ENCODE measurements at regions not wholly inside any gene's neighbourhood (a gene's known extent, or its start where the extent isn't known, plus 50 kb on each side); places are given as distances from the start of the nearest gene placed in this dataset.
"Not testable (repeated sequence)": the region's sequence is repeated elsewhere in the genome, so short reads cannot be mapped to it uniquely, and the experiment has no call there.

DNA sequence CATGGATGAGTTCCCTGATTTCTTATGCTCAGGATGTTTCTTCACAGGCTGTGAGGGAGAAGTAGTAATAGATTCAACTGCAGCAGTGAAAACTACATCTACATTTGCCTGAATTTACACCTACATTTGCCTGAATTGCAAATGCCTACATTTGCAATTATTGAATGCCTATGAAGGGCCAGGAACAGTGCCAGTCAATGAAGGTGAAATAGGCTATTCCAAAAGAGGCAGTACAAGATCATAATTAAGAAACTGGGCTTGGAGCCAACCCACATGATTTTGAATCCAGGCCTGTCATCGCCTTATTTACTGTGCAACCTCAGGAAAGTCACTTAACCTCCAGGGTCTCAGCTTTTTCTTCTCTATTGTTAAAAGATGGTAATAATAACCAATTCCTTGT, 1353.3 kb downstream of the FAM181B start:
- DNase-seq, result no peak

DNA sequence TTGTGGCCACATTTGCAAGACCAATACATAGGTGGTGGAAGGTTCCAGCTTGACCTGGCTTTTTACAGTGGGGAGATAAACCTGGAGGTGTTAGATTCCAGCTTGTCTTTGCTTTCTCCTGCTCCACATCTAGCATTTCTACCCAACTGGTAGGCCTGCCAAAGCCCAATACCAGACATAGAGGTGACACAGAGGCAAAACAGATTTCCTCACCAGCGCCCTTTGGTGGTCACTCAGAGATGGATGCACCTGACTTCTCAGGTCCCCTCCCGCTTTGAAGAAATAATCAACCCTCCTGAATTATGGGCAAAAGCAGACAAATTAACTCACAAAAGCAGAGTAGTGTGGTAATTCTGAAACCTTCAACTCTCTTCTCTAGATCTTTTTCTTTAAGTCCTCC, 1356.2 kb downstream of the FAM181B start:
- no peak for DNase-seq

GRCh38 chr11:81373986-81374385, 1359.7 kb downstream of the FAM181B start:
- no peak for DNase-seq

DNA sequence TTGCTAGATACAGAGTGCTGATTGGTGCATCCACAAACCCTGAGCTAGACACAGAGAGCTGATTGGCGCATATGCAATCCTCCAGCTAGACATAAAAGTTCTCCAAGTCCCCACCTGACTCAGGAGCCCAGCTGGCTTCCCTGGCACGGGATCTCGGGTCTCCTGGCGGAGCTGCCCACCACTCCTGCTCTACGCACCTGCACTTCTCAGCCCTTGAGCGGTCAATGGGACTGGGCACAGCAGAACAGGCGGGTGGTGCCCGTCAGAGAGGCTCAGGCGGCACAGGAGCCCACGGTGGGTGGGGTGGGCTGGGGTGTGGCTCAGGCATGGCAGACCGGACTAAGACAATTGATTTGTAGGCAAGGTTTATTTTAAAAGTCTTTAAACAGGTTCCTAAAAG, 1365.5 kb downstream of the FAM181B start:
- no peak for DNase-seq

GRCh38 chr11:81365496-81365895, 1368.2 kb downstream of the FAM181B start:
- no peak for DNase-seq

DNA sequence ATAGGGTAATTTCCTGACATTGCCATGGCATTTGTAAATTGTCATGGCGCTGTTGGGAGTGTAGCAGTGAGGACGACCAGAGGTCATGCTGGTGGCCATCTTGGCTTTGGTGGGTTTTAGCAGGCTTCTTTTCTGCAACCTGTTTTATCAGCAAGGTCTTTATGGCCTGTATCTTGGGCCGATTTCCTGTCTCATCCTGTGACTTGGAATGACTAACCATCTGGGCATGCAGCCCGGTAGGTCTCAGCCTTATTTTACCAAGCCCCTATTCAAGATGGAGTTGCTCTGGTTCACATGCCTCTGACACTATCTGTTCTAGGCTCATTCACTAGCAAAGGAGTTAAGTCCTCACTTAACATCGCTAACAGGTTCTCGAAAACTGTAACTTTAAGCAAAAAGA, 1374.2 kb downstream of the FAM181B start:
- DNase-seq, result no peak

DNA sequence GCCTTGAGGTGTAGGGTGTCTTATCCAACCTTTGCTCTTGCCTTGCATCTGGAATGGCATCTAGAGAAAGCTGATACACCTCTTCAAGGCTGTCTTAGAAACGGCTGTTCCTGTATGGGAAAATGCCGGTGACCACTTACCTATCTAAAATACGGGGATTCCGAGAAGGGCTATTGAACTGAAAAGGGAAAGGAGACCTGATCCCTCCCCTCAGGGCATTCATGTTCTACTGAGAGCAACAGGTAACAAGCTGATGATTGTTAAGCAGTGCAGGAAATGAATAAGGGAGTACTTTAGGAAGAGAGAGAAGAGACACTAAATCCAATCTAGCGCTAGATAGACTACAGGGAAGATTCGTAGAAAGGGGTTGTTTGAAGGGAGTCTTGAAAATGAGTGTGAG, 1388.1 kb downstream of the FAM181B start:
- DNase-seq, result no peak

GRCh38 chr11:81342966-81343365, 1390.7 kb downstream of the FAM181B start:
- DNase-seq, result peak in 1 of 14 donors; percentile 1

- no peak for DNase-seq
These were observed 1393.4 kb downstream of the FAM181B start for GRCh38 chr11:81340225-81340624.

DNA sequence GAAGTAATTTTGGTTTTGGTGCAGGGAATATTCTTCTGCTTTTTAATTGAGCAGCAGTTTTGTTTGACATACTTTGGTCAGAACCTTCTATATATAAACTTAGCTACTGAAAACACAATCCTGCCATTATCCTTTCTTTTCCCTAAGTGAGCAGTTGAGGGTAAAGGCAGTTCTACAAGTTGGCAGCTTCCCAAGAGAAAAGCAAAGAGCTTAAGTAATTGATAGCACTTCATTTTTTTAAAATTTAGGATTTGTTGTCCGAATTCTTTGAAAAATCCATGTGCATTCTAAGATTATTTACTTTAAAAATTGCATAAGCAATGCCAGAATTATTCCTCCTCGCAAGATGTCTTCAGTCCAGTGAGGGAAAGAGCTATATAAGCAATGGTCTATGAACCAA, 1394.1 kb downstream of the FAM181B start:
- no peak for DNase-seq

DNA sequence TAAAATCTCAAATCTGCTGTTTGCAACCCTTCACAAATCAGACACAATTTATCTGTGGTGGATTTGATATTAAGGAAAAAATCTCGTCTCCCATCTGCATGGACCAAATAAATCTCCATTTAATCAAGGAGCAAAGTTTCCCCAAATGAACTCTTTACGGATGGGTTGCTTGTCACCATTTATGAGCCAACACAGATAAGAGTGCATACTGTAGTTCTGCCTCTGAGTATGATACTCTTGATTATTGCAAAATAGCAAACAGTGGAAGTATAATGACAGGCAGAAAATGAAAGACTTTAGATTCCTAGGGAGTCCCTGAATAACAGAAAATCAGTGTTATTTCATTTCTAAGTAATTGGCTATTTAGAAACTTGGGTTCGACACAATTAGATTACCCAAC, 1395.9 kb downstream of the FAM181B start:
- no peak for DNase-seq

DNA sequence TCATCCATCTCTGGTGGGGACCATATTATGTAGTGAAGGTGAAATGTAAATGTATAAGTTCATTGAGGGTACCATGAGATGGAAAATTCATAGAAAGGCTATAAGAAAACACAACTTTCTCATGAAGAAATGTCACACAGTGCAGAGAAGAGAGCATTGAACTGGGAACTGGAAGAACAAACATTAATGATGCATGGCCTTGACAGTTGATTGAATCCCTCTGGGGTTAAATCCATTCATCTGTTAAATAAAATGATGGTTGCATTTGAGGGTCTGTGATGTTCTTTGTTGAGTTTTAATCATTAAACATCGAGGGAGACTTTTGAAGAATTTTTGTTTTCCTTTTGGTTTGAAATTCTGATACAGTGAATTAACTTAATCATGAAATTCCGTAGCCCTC, 1401.4 kb downstream of the FAM181B start:
- no peak for DNase-seq

DNA sequence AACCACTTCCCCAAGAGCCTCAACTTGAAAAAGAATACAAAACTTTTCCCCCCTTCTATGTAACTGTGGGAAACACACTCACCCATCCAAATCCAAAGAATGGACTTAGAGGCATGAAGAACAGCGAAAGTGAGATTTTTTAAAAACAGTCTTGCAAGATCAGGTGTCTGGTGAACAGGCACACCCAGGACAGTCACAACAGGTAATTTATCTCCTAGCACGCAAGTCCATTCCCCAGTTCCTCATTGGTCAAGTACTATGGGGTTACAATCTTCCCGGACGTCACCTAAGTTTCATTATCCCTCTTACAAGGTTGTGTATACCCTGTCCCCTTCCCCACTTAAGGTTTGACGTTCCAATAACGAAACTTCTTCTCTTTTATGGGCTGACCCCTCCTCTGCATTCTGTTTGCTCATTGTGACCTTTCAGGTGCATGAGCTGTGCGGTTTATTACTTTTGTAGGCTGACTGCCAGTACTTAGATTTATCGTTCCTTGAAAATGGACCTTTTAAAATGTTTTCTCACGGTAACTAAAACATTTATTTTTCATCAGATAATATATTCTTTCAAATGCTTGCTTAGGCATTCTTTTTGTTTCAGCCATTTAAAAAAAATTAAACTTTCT, 1401.9 kb downstream of the FAM181B start:
- no peak for DNase-seq

- DNase-seq, result no peak
These were observed 1402.6 kb downstream of the FAM181B start for GRCh38 chr11:81331088-81331487.

- DNase-seq, result no peak
These were observed 1430.5 kb downstream of the FAM181B start for GRCh38 chr11:81303038-81303664.

GRCh38 chr11:81301166-81301830, 1432.4 kb downstream of the FAM181B start:
- DNase-seq, result no peak

GRCh38 chr11:81286959-81287358, 1446.7 kb downstream of the FAM181B start:
- DNase-seq, result no peak

- DNase-seq, result no peak
These were observed 1447.1 kb downstream of the FAM181B start for GRCh38 chr11:81286550-81286949.

GRCh38 chr11:81280228-81280627, 1453.4 kb downstream of the FAM181B start:
- not testable (repeated sequence) for DNase-seq

DNA sequence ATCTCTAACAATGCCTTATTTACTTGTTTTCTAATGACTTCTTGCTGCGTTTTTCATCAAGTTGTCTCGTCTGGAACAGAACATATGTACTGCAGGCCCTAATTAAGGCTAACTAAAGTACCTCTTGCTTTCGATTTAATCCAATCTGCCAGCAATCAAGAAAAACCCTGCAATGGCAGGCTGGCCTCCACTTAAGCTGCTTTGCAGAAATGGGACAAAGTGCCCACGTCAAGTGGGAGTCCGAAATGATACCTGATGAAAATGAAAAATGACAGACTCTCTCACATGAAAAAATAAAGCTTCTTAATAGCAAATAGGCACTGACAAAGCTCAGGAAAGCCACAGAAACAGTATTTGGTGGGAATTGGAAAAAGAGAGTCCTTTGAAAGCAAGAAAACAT, 1454.7 kb downstream of the FAM181B start:
- no peak for DNase-seq

DNA sequence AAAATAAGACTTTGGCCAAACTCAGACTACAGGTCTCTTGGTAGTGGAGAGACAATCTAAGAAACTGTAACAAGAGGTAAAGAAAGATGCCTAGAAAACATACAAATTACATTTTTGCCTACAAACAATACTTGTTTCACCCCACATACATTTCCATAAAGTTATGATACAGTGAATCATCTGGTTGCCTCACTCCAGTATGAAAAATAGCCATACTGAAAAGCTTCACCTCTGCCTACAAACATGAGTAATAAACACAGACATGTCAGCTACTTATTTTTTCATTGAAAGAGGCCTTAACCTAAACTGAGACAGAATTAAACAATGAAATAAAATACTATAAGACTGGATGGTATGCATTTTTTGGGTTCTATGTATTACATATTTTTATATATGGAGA, 1463.0 kb downstream of the FAM181B start:
- no peak for DNase-seq

- DNase-seq, result no peak
These were observed 1466.4 kb downstream of the FAM181B start for GRCh38 chr11:81267246-81267645.

DNA sequence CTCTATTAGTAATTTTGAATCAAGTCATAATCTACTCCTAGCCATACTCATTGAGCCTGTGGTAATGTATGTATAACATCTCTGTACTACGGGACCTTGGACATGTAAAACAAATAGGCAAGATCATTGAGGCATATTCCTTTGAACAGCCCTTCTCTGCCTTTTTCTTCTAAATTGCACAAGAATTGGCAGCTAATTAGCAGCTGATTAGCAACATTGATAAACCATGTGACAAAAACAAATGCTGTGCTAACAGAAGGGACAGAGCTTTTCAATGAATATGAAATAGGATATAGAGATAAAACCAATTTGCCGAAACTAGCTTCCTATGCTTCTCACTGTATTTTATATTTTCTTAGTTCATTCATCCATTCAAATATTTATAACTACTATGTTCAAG, 1474.2 kb downstream of the FAM181B start:
- DNase-seq, result no peak

DNA sequence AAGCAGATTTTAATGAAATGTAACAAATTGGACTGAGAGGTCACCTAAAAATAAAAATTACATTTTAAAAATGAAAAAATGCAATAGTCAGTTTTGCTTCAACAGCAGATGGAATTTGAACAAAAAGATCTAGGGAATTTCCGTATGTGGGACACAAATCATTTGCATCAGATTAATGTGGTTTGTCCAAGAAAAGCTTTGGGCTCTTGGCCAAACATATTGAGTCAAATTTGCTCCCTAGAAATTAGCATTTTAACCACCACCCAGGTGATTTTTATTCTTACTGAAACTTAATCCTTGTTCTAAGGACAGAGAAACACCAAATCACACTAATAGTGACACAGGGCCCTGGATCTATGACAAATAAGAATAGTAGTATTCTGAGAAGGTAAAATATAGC, 1477.8 kb downstream of the FAM181B start:
- DNase-seq, result no peak
